DOHH2 (cell line): ENCODE measurements at regions not wholly inside any gene's neighbourhood (a gene's known extent, or its start where the extent isn't known, plus 50 kb on each side); places are given as distances from the start of the nearest gene placed in this dataset.

Experiments used
- CTCF ChIP-seq: fragments of 200-600 bp; sonication (generic); IDR thresholded peaks from one replicate; pipeline ENCODE4 v1.5.1; 2014; ENCODE audit warnings: antibody characterized with exemption, mild to moderate bottlenecking, low read depth, low read length; ENCODE audit not compliant: poor library complexity, severe bottlenecking
- EZH2phosphoT487 ChIP-seq: fragments of 200-600 bp; sonication (generic); IDR thresholded peaks from 2 replicates; pipeline ENCODE4 v1.6.1; 2017; ENCODE audit warnings: borderline replicate concordance, mild to moderate bottlenecking, antibody characterized with exemption, low read length, moderate library complexity, mixed read lengths

- TF ChIP-seq CTCF (no peak), EZH2phosphoT487 (no peak)
These were observed 463.4 kb upstream of the MAGEB18 start for GRCh38 chrX:25674776-25675175.
